ENCODE measurements at regions not wholly inside any gene's neighbourhood (a gene's known extent, or its start where the extent isn't known, plus 50 kb on each side); places are given as distances from the start of the nearest gene placed in this dataset.

- no peak overlapping the region for H3K9ac ChIP-seq
- H3K4me2 ChIP-seq = no peak overlapping the region
- H3K36me3 ChIP-seq (ENCODE audit: insufficient read depth) = no peaks in the 10 kb centered on the region
- TF ChIP-seq, protein P1, sequence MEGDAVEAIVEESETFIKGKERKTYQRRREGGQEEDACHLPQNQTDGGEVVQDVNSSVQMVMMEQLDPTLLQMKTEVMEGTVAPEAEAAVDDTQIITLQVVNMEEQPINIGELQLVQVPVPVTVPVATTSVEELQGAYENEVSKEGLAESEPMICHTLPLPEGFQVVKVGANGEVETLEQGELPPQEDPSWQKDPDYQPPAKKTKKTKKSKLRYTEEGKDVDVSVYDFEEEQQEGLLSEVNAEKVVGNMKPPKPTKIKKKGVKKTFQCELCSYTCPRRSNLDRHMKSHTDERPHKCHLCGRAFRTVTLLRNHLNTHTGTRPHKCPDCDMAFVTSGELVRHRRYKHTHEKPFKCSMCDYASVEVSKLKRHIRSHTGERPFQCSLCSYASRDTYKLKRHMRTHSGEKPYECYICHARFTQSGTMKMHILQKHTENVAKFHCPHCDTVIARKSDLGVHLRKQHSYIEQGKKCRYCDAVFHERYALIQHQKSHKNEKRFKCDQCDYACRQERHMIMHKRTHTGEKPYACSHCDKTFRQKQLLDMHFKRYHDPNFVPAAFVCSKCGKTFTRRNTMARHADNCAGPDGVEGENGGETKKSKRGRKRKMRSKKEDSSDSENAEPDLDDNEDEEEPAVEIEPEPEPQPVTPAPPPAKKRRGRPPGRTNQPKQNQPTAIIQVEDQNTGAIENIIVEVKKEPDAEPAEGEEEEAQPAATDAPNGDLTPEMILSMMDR (conservative IDR thresholded peaks at IDR 0.05; ENCODE audit: low read depth, low read length) = no peak
- no peak overlapping the region for H3K4me3 ChIP-seq (IDR thresholded peaks at IDR 0.05; ENCODE audit: insufficient read depth, low read depth, low read length)
- H3K27ac ChIP-seq = no peak overlapping the region
- H3K79me2 ChIP-seq (ENCODE audit: insufficient read depth, low read depth) = no peaks in the 10 kb centered on the region
- H4K20me1 ChIP-seq (ENCODE audit: insufficient read depth) = no peaks in the 10 kb centered on the region
- H3K27me3 ChIP-seq (ENCODE audit: insufficient read depth, low read depth) = no peaks in the 10 kb centered on the region
- H2AFZ ChIP-seq (ENCODE audit: low read depth) = no peak overlapping the region
- peaks cover 3% of the 10 kb centered on the region for H3K4me1 ChIP-seq (ENCODE audit: low read depth, poor library complexity, severe bottlenecking)
These were observed 162.6 kb downstream of the PRR32 start for GRCh38 chrX:126982158-126982557.

DNA sequence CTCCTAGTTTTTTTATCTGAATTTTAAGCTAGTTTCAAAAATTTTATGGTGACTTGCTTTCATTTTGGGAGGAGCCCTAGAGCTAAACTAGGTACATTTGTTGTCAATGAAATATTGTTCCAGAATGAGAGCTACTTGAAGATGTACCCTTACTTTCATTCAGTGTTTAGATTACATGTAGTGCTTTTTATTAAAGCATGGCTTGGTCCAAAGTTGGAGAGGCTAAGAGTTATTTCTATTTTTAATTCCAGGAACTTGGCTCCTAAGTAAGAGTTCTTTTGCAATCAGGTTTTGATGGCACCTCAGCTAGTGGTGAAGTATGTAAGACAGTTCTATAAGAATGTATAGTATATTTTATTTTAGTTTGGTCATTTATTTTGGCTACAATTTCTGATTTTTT, 165.5 kb downstream of the PRR32 start:
- H3K36me3 ChIP-seq (ENCODE audit: insufficient read depth) = no peaks in the 10 kb centered on the region
- H3K27ac ChIP-seq = no peak overlapping the region
- no peaks in the 10 kb centered on the region for H3K79me2 ChIP-seq (ENCODE audit: insufficient read depth, low read depth)
- H3K27me3 ChIP-seq (ENCODE audit: insufficient read depth, low read depth) = no peaks in the 10 kb centered on the region
- H4K20me1 ChIP-seq (ENCODE audit: insufficient read depth) = no peaks in the 10 kb centered on the region
- H3K9ac ChIP-seq = no peak overlapping the region
- TF ChIP-seq, protein P1 (conservative IDR thresholded peaks at IDR 0.05; ENCODE audit: low read depth, low read length) = no peak
- H2AFZ ChIP-seq (ENCODE audit: low read depth) = no peak overlapping the region
- no peak overlapping the region for H3K4me2 ChIP-seq
- peaks cover 3% of the 10 kb centered on the region for H3K4me1 ChIP-seq (ENCODE audit: low read depth, poor library complexity, severe bottlenecking)
- no peak overlapping the region for H3K4me3 ChIP-seq (IDR thresholded peaks at IDR 0.05; ENCODE audit: insufficient read depth, low read depth, low read length)

GRCh38 chrX:126985981-126986380, 166.5 kb downstream of the PRR32 start:
- Histone ChIP-seq H4K20me1 (ENCODE audit: insufficient read depth) (no peaks in the 10 kb centered on the region), H3K27me3 (ENCODE audit: insufficient read depth, low read depth) (no peaks in the 10 kb centered on the region), H3K36me3 (ENCODE audit: insufficient read depth) (no peaks in the 10 kb centered on the region), H3K27ac (no peak overlapping the region), H3K4me2 (no peak overlapping the region), H3K4me3 (IDR thresholded peaks at IDR 0.05; ENCODE audit: insufficient read depth, low read depth, low read length) (no peak overlapping the region), H3K4me1 (ENCODE audit: low read depth, poor library complexity, severe bottlenecking) (peaks cover 3% of the 10 kb centered on the region), H3K79me2 (ENCODE audit: insufficient read depth, low read depth) (no peaks in the 10 kb centered on the region), H3K9ac (no peak overlapping the region), H2AFZ (ENCODE audit: low read depth) (no peak overlapping the region)
- TF ChIP-seq, protein P1 (conservative IDR thresholded peaks at IDR 0.05; ENCODE audit: low read depth, low read length) = no peak

GRCh38 chrX:126994032-126994600, 174.6 kb downstream of the PRR32 start:
- H3K4me2 ChIP-seq = no peak overlapping the region
- H3K27ac ChIP-seq = no peak overlapping the region
- no peaks in the 10 kb centered on the region for H3K79me2 ChIP-seq (ENCODE audit: insufficient read depth, low read depth)
- no peak overlapping the region for H3K4me3 ChIP-seq (IDR thresholded peaks at IDR 0.05; ENCODE audit: insufficient read depth, low read depth, low read length)
- no peak overlapping the region for H2AFZ ChIP-seq (ENCODE audit: low read depth)
- no peaks in the 10 kb centered on the region for H4K20me1 ChIP-seq (ENCODE audit: insufficient read depth)
- no peaks in the 10 kb centered on the region for H3K27me3 ChIP-seq (ENCODE audit: insufficient read depth, low read depth)
- H3K9ac ChIP-seq = no peak overlapping the region
- no peaks in the 10 kb centered on the region for H3K36me3 ChIP-seq (ENCODE audit: insufficient read depth)
- TF ChIP-seq, protein P1 (conservative IDR thresholded peaks at IDR 0.05; ENCODE audit: low read depth, low read length) = no peak
- no peaks in the 10 kb centered on the region for H3K4me1 ChIP-seq (ENCODE audit: low read depth, poor library complexity, severe bottlenecking)
